IPS DF 19.7 (cell line): ENCODE measurements at regions not wholly inside any gene's neighbourhood (a gene's known extent, or its start where the extent isn't known, plus 50 kb on each side); places are given as distances from the start of the nearest gene placed in this dataset.

Experiments
- DNase-seq: peaks from one replicate; pipeline ENCODE4 v3.0.0-alpha.2; 2013; ENCODE audit warnings: low read depth, low spot score

- no peak for DNase-seq
Observed at GRCh38 chr2:157056200-157056676, 201.3 kb upstream of the GALNT5 start.

- no peak for DNase-seq
Observed at GRCh38 chr2:157058161-157058560, 199.3 kb upstream of the GALNT5 start.

GRCh38 chr2:157059036-157059435 is 198.5 kb upstream of the GALNT5 start:
- DNase-seq: no peak

GRCh38 chr2:157061799-157062198 is 195.7 kb upstream of the GALNT5 start:
- no peak for DNase-seq

GRCh38 chr2:157067562-157067961 is 189.9 kb upstream of the GALNT5 start:
- no peak for DNase-seq

GRCh38 chr2:157068237-157068636 is 189.3 kb upstream of the GALNT5 start:
- DNase-seq: no peak

GRCh38 chr2:157075924-157076323 is 181.6 kb upstream of the GALNT5 start:
- DNase-seq: no peak

GRCh38 chr2:157076526-157077161 is 180.9 kb upstream of the GALNT5 start:
- DNase-seq: no peak

- DNase-seq: no peak
Observed at GRCh38 chr2:157077753-157078350, 179.7 kb upstream of the GALNT5 start.

GRCh38 chr2:157082950-157083349 is 174.6 kb upstream of the GALNT5 start:
- no peak for DNase-seq

GRCh38 chr2:157085522-157085921 is 172.0 kb upstream of the GALNT5 start:
- no peak for DNase-seq

- DNase-seq: no peak
Observed at GRCh38 chr2:157087373-157088002, 170.0 kb upstream of the GALNT5 start.

- no peak for DNase-seq
Observed at GRCh38 chr2:157093666-157094065, 163.8 kb upstream of the GALNT5 start.

GRCh38 chr2:157105372-157105771 is 152.1 kb upstream of the GALNT5 start:
- DNase-seq: no peak

GRCh38 chr2:157106950-157107349 is 150.6 kb upstream of the GALNT5 start:
- no peak for DNase-seq

GRCh38 chr2:157107460-157107859 is 150.0 kb upstream of the GALNT5 start:
- DNase-seq: no peak

GRCh38 chr2:157107877-157108276 is 149.6 kb upstream of the GALNT5 start:
- no peak for DNase-seq

GRCh38 chr2:157122776-157123175 is 134.7 kb upstream of the GALNT5 start:
- DNase-seq: no peak

GRCh38 chr2:157124731-157125130 is 132.8 kb upstream of the GALNT5 start:
- no peak for DNase-seq

- DNase-seq: no peak
Observed at GRCh38 chr2:157125685-157126084, 131.8 kb upstream of the GALNT5 start.

GRCh38 chr2:157127249-157128012 is 130.1 kb upstream of the GALNT5 start:
- no peak for DNase-seq

GRCh38 chr2:157143901-157144300 is 113.6 kb upstream of the GALNT5 start:
- DNase-seq: no peak
